ENCODE measurements at regions not wholly inside any gene's neighbourhood (a gene's known extent, or its start where the extent isn't known, plus 50 kb on each side); places are given as distances from the start of the nearest gene placed in this dataset.
"Not testable (repeated sequence)": the region's sequence is repeated elsewhere in the genome, so short reads cannot be mapped to it uniquely, and the experiment has no call there.

- WGBS (ENCODE audit: insufficient coverage, insufficient read length): no CpG with 5 or more reads among the region's 4 CpGs
- not testable (repeated sequence) for H3K36me3 ChIP-seq (ENCODE audit: control insufficient read depth, insufficient read depth, low read length); H3K4me3 ChIP-seq (ENCODE audit: low read length); H3K4me1 ChIP-seq (ENCODE audit: control insufficient read depth, insufficient read depth, low read length); H3K27me3 ChIP-seq (ENCODE audit: control insufficient read depth, insufficient read depth, low read length); H3K9me3 ChIP-seq (ENCODE audit: control insufficient read depth, insufficient read depth, low read length); H3K27ac ChIP-seq (ENCODE audit: low read length); DNase-seq (ENCODE audit: low read depth, low spot score)
Observed at GRCh38 chr2:87452193-87452592, 295.7 kb upstream of the PLGLB2 start.

GRCh38 chr2:87452861-87453260 is 295.0 kb upstream of the PLGLB2 start:
- no CpG with 5 or more reads among the region's 1 CpG for WGBS (ENCODE audit: insufficient coverage, insufficient read length)
- not testable (repeated sequence) for H3K4me1 ChIP-seq (ENCODE audit: control insufficient read depth, insufficient read depth, low read length); H3K36me3 ChIP-seq (ENCODE audit: control insufficient read depth, insufficient read depth, low read length); H3K4me3 ChIP-seq (ENCODE audit: low read length); H3K27me3 ChIP-seq (ENCODE audit: control insufficient read depth, insufficient read depth, low read length); DNase-seq (ENCODE audit: low read depth, low spot score); H3K27ac ChIP-seq (ENCODE audit: low read length); H3K9me3 ChIP-seq (ENCODE audit: control insufficient read depth, insufficient read depth, low read length)

- not testable (repeated sequence) for H3K27me3 ChIP-seq (ENCODE audit: control insufficient read depth, insufficient read depth, low read length); H3K4me3 ChIP-seq (ENCODE audit: low read length); H3K9me3 ChIP-seq (ENCODE audit: control insufficient read depth, insufficient read depth, low read length); H3K4me1 ChIP-seq (ENCODE audit: control insufficient read depth, insufficient read depth, low read length); H3K36me3 ChIP-seq (ENCODE audit: control insufficient read depth, insufficient read depth, low read length); H3K27ac ChIP-seq (ENCODE audit: low read length); DNase-seq (ENCODE audit: low read depth, low spot score)
- no CpG with 5 or more reads among the region's 1 CpG for WGBS (ENCODE audit: insufficient coverage, insufficient read length)
Observed at GRCh38 chr2:87453965-87454364, 293.9 kb upstream of the PLGLB2 start.

- H3K9me3 ChIP-seq (ENCODE audit: control insufficient read depth, insufficient read depth, low read length); H3K27ac ChIP-seq (ENCODE audit: low read length); H3K27me3 ChIP-seq (ENCODE audit: control insufficient read depth, insufficient read depth, low read length); H3K4me1 ChIP-seq (ENCODE audit: control insufficient read depth, insufficient read depth, low read length); H3K36me3 ChIP-seq (ENCODE audit: control insufficient read depth, insufficient read depth, low read length); DNase-seq (ENCODE audit: low read depth, low spot score); H3K4me3 ChIP-seq (ENCODE audit: low read length): not testable (repeated sequence)
- WGBS (ENCODE audit: insufficient coverage, insufficient read length): no CpG with 5 or more reads among the region's 2 CpGs
Observed at GRCh38 chr2:87454421-87454820, 293.5 kb upstream of the PLGLB2 start.

GRCh38 chr2:87455209-87455853 is 292.6 kb upstream of the PLGLB2 start:
- not testable (repeated sequence) for DNase-seq (ENCODE audit: low read depth, low spot score); H3K27me3 ChIP-seq (ENCODE audit: control insufficient read depth, insufficient read depth, low read length); H3K36me3 ChIP-seq (ENCODE audit: control insufficient read depth, insufficient read depth, low read length); H3K4me1 ChIP-seq (ENCODE audit: control insufficient read depth, insufficient read depth, low read length); H3K9me3 ChIP-seq (ENCODE audit: control insufficient read depth, insufficient read depth, low read length); H3K27ac ChIP-seq (ENCODE audit: low read length); H3K4me3 ChIP-seq (ENCODE audit: low read length)
- no CpG with 5 or more reads among the region's 13 CpGs for WGBS (ENCODE audit: insufficient coverage, insufficient read length)

GRCh38 chr2:87455854-87456249 is 292.0 kb upstream of the PLGLB2 start:
- WGBS (ENCODE audit: insufficient coverage, insufficient read length): no CpG with 5 or more reads among the region's 9 CpGs
- H3K9me3 ChIP-seq (ENCODE audit: control insufficient read depth, insufficient read depth, low read length); H3K4me1 ChIP-seq (ENCODE audit: control insufficient read depth, insufficient read depth, low read length); H3K27me3 ChIP-seq (ENCODE audit: control insufficient read depth, insufficient read depth, low read length); H3K27ac ChIP-seq (ENCODE audit: low read length); DNase-seq (ENCODE audit: low read depth, low spot score); H3K36me3 ChIP-seq (ENCODE audit: control insufficient read depth, insufficient read depth, low read length); H3K4me3 ChIP-seq (ENCODE audit: low read length): not testable (repeated sequence)

- not testable (repeated sequence) for H3K27me3 ChIP-seq (ENCODE audit: control insufficient read depth, insufficient read depth, low read length); H3K4me3 ChIP-seq (ENCODE audit: low read length); DNase-seq (ENCODE audit: low read depth, low spot score); H3K4me1 ChIP-seq (ENCODE audit: control insufficient read depth, insufficient read depth, low read length); H3K9me3 ChIP-seq (ENCODE audit: control insufficient read depth, insufficient read depth, low read length); H3K36me3 ChIP-seq (ENCODE audit: control insufficient read depth, insufficient read depth, low read length); H3K27ac ChIP-seq (ENCODE audit: low read length)
- no CpG with 5 or more reads among the region's 17 CpGs for WGBS (ENCODE audit: insufficient coverage, insufficient read length)
Observed at GRCh38 chr2:87456477-87457128, 291.3 kb upstream of the PLGLB2 start.

- not testable (repeated sequence) for H3K9me3 ChIP-seq (ENCODE audit: control insufficient read depth, insufficient read depth, low read length); DNase-seq (ENCODE audit: low read depth, low spot score); H3K4me3 ChIP-seq (ENCODE audit: low read length); H3K27me3 ChIP-seq (ENCODE audit: control insufficient read depth, insufficient read depth, low read length); H3K27ac ChIP-seq (ENCODE audit: low read length); H3K4me1 ChIP-seq (ENCODE audit: control insufficient read depth, insufficient read depth, low read length); H3K36me3 ChIP-seq (ENCODE audit: control insufficient read depth, insufficient read depth, low read length)
- no CpG with 5 or more reads among the region's 8 CpGs for WGBS (ENCODE audit: insufficient coverage, insufficient read length)
Observed at GRCh38 chr2:87457129-87457499, 290.8 kb upstream of the PLGLB2 start.

- WGBS (ENCODE audit: insufficient coverage, insufficient read length): no CpG with 5 or more reads among the region's 3 CpGs
- not testable (repeated sequence) for H3K4me1 ChIP-seq (ENCODE audit: control insufficient read depth, insufficient read depth, low read length); H3K9me3 ChIP-seq (ENCODE audit: control insufficient read depth, insufficient read depth, low read length); H3K27ac ChIP-seq (ENCODE audit: low read length); H3K4me3 ChIP-seq (ENCODE audit: low read length); H3K36me3 ChIP-seq (ENCODE audit: control insufficient read depth, insufficient read depth, low read length); H3K27me3 ChIP-seq (ENCODE audit: control insufficient read depth, insufficient read depth, low read length); DNase-seq (ENCODE audit: low read depth, low spot score)
Observed at GRCh38 chr2:87458938-87459337, 288.9 kb upstream of the PLGLB2 start.

GRCh38 chr2:87460104-87460503 is 287.8 kb upstream of the PLGLB2 start:
- H3K36me3 ChIP-seq (ENCODE audit: control insufficient read depth, insufficient read depth, low read length); H3K27ac ChIP-seq (ENCODE audit: low read length); H3K4me3 ChIP-seq (ENCODE audit: low read length); H3K27me3 ChIP-seq (ENCODE audit: control insufficient read depth, insufficient read depth, low read length); DNase-seq (ENCODE audit: low read depth, low spot score); H3K9me3 ChIP-seq (ENCODE audit: control insufficient read depth, insufficient read depth, low read length); H3K4me1 ChIP-seq (ENCODE audit: control insufficient read depth, insufficient read depth, low read length): not testable (repeated sequence)
- no CpG with 5 or more reads among the region's 2 CpGs for WGBS (ENCODE audit: insufficient coverage, insufficient read length)

- not testable (repeated sequence) for H3K27me3 ChIP-seq (ENCODE audit: control insufficient read depth, insufficient read depth, low read length); DNase-seq (ENCODE audit: low read depth, low spot score); H3K36me3 ChIP-seq (ENCODE audit: control insufficient read depth, insufficient read depth, low read length); H3K4me3 ChIP-seq (ENCODE audit: low read length); H3K9me3 ChIP-seq (ENCODE audit: control insufficient read depth, insufficient read depth, low read length); H3K27ac ChIP-seq (ENCODE audit: low read length); H3K4me1 ChIP-seq (ENCODE audit: control insufficient read depth, insufficient read depth, low read length)
- no CpG with 5 or more reads among the region's 1 CpG for WGBS (ENCODE audit: insufficient coverage, insufficient read length)
Observed at GRCh38 chr2:87460662-87461061, 287.2 kb upstream of the PLGLB2 start.

All from iPS DF 6.9 (cell line).